ACHN (cell line): ENCODE measurements at regions not wholly inside any gene's neighbourhood (a gene's known extent, or its start where the extent isn't known, plus 50 kb on each side); places are given as distances from the start of the nearest gene placed in this dataset.

Experiments
- DNase-seq: peaks from one replicate; pipeline ENCODE4 v3.0.0-alpha.2; 2015
- in situ Hi-C: cut with HindIII; loops from 2 replicates; pipeline ENCODE4 v1.10.0; 2017; ENCODE audit warnings: low sequenced_read_pairs, low pct_ligation_motif_present, low pct_unique_long_range_greater_than_20kb

- no peak for DNase-seq
- in situ Hi-C loops: no loop called here
Measured at GRCh38 chr2:139778732-139779131, 998.5 kb upstream of the NXPH2 start.

- no peak for DNase-seq
- in situ Hi-C loops: no loop called here
Measured at GRCh38 chr2:139773720-139774277, 993.6 kb upstream of the NXPH2 start.

- no peak for DNase-seq
- in situ Hi-C loops: no loop called here
Measured at GRCh38 chr2:139769633-139770032, 989.4 kb upstream of the NXPH2 start.

GRCh38 chr2:139763705-139764104 is 983.5 kb upstream of the NXPH2 start:
- no peak for DNase-seq
- in situ Hi-C loops: no loop called here

GRCh38 chr2:139759000-139759505 is 978.9 kb upstream of the NXPH2 start:
- no peak for DNase-seq
- in situ Hi-C loops: no loop called here

- no peak for DNase-seq
- in situ Hi-C loops: no loop called here
Measured at GRCh38 chr2:139746901-139747300, 966.7 kb upstream of the NXPH2 start.

GRCh38 chr2:139744273-139744672 is 964.1 kb upstream of the NXPH2 start:
- in situ Hi-C loops: no loop called here
- no peak for DNase-seq

GRCh38 chr2:139742216-139743172 is 962.3 kb upstream of the NXPH2 start:
- in situ Hi-C loops: no loop called here
- no peak for DNase-seq

- in situ Hi-C loops: no loop called here
- no peak for DNase-seq
Measured at GRCh38 chr2:139737659-139738058, 957.5 kb upstream of the NXPH2 start.

- no peak for DNase-seq
- in situ Hi-C loops: no loop called here
Measured at GRCh38 chr2:139730197-139730596, 950.0 kb upstream of the NXPH2 start.

GRCh38 chr2:139721411-139721995 is 941.3 kb upstream of the NXPH2 start:
- in situ Hi-C loops: no loop called here
- no peak for DNase-seq

- in situ Hi-C loops: no loop called here
- no peak for DNase-seq
Measured at GRCh38 chr2:139720056-139720455, 939.9 kb upstream of the NXPH2 start.

- no peak for DNase-seq
- in situ Hi-C loops: no loop called here
Measured at GRCh38 chr2:139704606-139705005, 924.4 kb upstream of the NXPH2 start.

GRCh38 chr2:139694327-139694726 is 914.1 kb upstream of the NXPH2 start:
- in situ Hi-C loops: no loop called here
- DNase-seq: no peak

- no peak for DNase-seq
- in situ Hi-C loops: no loop called here
Measured at GRCh38 chr2:139686205-139686604, 906.0 kb upstream of the NXPH2 start.

GRCh38 chr2:139685090-139685983 is 905.1 kb upstream of the NXPH2 start:
- in situ Hi-C loops: no loop called here
- no peak for DNase-seq

GRCh38 chr2:139684286-139684860 is 904.2 kb upstream of the NXPH2 start:
- DNase-seq: no peak
- in situ Hi-C loops: no loop called here

- no peak for DNase-seq
- in situ Hi-C loops: no loop called here
Measured at GRCh38 chr2:139674577-139674976, 894.4 kb upstream of the NXPH2 start.
